ENCODE measurements at regions not wholly inside any gene's neighbourhood (a gene's known extent, or its start where the extent isn't known, plus 50 kb on each side); places are given as distances from the start of the nearest gene placed in this dataset.

DNA sequence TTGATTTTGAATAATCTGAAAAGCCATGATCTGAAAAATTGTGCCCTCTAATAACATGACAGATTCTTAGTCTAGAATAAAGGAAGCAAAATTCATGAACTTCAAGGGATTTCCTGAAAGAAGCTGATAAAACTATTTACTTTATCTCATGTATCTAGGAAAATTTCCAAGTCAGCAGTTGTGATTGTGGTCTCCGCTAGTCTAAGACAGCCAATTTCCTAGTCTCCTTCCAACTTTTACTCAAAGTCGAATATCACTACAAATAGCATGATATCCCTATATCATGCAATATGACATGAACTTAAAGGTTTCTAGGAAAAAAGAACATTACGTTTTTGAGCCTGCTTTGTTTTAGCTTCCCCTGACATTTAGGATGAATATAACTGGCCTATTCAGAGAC lies 202.1 kb upstream of the GHITM start:
- Histone ChIP-seq H3K79me2 (ENCODE audit: insufficient read depth, low read length) (no peaks in the 10 kb centered on the region), H3K4me2 (ENCODE audit: low read length) (no peak overlapping the region), H2AFZ (ENCODE audit: low read depth, low read length, poor library complexity, severe bottlenecking) (no peak overlapping the region), H4K20me1 (ENCODE audit: insufficient read depth) (no peaks in the 10 kb centered on the region), H3K36me3 (ENCODE audit: control insufficient read depth in 1 of 2, insufficient read depth in 2 of 2, low read length in 2 of 2) (no peaks in the 10 kb centered on the region), H3K4me1 (ENCODE audit: control insufficient read depth in 1 of 2, insufficient read depth in 2 of 2, low read length in 2 of 2) (no peaks in the 10 kb centered on the region), H3K9ac (ENCODE audit: low read length) (no peak overlapping the region), H3K9me2 (ENCODE audit: insufficient read depth) (no peaks in the 10 kb centered on the region), H3K4me3 (replicated peaks in 1 of 2; ENCODE audit: low read depth in 1 of 2, low read length in 2 of 2) (no peak overlapping the region), H3K9me3 (ENCODE audit: control insufficient read depth in 1 of 2, insufficient read depth in 1 of 2, low read depth in 1 of 2, low read length in 2 of 2) (no peaks in the 10 kb centered on the region), H3K27me3 (ENCODE audit: insufficient read depth, low read length) (peaks cover 22% of the 10 kb centered on the region), H3K27ac (ENCODE audit: low read depth, low read length) (no peak overlapping the region)
- RAD21 ChIA-PET (ENCODE audit: low non-redundant PET in 1 of 2, low total read pairs in 2 of 2, uncharacterized antibody in 2 of 2, unreplicated experiment in 2 of 2): no interaction called here
- DNase-seq (ENCODE audit: low read depth, low spot score) (no peak), ATAC-seq (no peak)
- no TSS peak for BruUV-seq (replicated peaks)
- TF ChIP-seq POLR2AphosphoS5 (IDR thresholded peaks at IDR 0.05; ENCODE audit: low read depth, low read length) (no peak), JUND (IDR thresholded peaks at IDR 0.05) (no peak), CEBPB (IDR thresholded peaks at IDR 0.05; ENCODE audit: low read depth) (no peak), EGR1 (IDR thresholded peaks at IDR 0.05; ENCODE audit: low read depth) (no peak), SRF (IDR thresholded peaks at IDR 0.05; ENCODE audit: low read depth) (no peak), FOSL1 (IDR thresholded peaks at IDR 0.05; ENCODE audit: low read depth) (no peak), SP1 (IDR thresholded peaks at IDR 0.05; ENCODE audit: low read depth) (no peak), EZH2phosphoT487 (IDR thresholded peaks at IDR 0.05; ENCODE audit: borderline replicate concordance) (no peak)
- TF ChIP-seq, protein P1, sequence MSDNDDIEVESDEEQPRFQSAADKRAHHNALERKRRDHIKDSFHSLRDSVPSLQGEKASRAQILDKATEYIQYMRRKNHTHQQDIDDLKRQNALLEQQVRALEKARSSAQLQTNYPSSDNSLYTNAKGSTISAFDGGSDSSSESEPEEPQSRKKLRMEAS (IDR thresholded peaks at IDR 0.05): no peak
- TF ChIP-seq, protein P2, sequence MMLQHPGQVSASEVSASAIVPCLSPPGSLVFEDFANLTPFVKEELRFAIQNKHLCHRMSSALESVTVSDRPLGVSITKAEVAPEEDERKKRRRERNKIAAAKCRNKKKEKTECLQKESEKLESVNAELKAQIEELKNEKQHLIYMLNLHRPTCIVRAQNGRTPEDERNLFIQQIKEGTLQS (IDR thresholded peaks at IDR 0.05): no peak
- TF ChIP-seq, protein P3, sequence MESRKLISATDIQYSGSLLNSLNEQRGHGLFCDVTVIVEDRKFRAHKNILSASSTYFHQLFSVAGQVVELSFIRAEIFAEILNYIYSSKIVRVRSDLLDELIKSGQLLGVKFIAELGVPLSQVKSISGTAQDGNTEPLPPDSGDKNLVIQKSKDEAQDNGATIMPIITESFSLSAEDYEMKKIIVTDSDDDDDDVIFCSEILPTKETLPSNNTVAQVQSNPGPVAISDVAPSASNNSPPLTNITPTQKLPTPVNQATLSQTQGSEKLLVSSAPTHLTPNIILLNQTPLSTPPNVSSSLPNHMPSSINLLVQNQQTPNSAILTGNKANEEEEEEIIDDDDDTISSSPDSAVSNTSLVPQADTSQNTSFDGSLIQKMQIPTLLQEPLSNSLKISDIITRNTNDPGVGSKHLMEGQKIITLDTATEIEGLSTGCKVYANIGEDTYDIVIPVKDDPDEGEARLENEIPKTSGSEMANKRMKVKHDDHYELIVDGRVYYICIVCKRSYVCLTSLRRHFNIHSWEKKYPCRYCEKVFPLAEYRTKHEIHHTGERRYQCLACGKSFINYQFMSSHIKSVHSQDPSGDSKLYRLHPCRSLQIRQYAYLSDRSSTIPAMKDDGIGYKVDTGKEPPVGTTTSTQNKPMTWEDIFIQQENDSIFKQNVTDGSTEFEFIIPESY (IDR thresholded peaks at IDR 0.05; ENCODE audit: extremely low read depth, insufficient replicate concordance, low read length): no peak
- intact Hi-C loops (cut with micrococcal nuclease): no loop called here
- CTCF ChIA-PET: no interaction called here
- POLR2A ChIA-PET: no interaction called here

Measured in HCT116 (cell line).